ENCODE measurements at regions not wholly inside any gene's neighbourhood (a gene's known extent, or its start where the extent isn't known, plus 50 kb on each side); places are given as distances from the start of the nearest gene placed in this dataset.
"Not testable (repeated sequence)": the region's sequence is repeated elsewhere in the genome, so short reads cannot be mapped to it uniquely, and the experiment has no call there.

DNA sequence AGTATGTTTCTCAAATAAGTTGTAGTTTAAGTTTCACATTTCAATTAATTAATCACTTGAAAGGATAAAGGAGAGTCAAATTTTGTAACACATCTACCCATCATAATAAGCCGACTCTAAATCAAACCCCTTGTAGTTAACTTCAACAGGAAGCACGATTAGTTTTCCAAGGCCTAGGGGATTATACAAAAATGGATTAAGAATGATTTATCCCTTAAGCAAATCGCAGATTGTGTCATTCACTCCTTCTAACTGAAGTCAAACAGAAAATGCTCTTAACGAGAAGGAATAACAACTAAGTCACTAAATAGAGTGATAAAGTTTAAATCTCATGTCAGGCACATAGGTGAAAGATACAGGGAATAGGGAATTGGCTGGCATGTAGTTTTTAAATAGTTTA, 792.8 kb downstream of the ZPLD1 start:
- H3F3A ChIP-seq (ENCODE audit: insufficient read depth, low read length) = no peaks in the 10 kb centered on the region
- no peaks in the 10 kb centered on the region for H3K36me3 ChIP-seq (replicated peaks; ENCODE audit: insufficient read depth, low read length)
- H2AFZ ChIP-seq (ENCODE audit: low read length) = no peak overlapping the region
- no peak overlapping the region for H3K4me2 ChIP-seq (ENCODE audit: low read depth, low read length)
- H3K9me3 ChIP-seq (replicated peaks; ENCODE audit: insufficient read depth, low read length) = no peaks in the 10 kb centered on the region
- H3K27me3 ChIP-seq (replicated peaks; ENCODE audit: insufficient read depth, low read length) = no peaks in the 10 kb centered on the region
- no peak for DNase-seq
- no peaks in the 10 kb centered on the region for H3K79me2 ChIP-seq (ENCODE audit: low read length)
- H3K4me3 ChIP-seq (ENCODE audit: low read length) = no peak overlapping the region
- TF ChIP-seq, protein P1, sequence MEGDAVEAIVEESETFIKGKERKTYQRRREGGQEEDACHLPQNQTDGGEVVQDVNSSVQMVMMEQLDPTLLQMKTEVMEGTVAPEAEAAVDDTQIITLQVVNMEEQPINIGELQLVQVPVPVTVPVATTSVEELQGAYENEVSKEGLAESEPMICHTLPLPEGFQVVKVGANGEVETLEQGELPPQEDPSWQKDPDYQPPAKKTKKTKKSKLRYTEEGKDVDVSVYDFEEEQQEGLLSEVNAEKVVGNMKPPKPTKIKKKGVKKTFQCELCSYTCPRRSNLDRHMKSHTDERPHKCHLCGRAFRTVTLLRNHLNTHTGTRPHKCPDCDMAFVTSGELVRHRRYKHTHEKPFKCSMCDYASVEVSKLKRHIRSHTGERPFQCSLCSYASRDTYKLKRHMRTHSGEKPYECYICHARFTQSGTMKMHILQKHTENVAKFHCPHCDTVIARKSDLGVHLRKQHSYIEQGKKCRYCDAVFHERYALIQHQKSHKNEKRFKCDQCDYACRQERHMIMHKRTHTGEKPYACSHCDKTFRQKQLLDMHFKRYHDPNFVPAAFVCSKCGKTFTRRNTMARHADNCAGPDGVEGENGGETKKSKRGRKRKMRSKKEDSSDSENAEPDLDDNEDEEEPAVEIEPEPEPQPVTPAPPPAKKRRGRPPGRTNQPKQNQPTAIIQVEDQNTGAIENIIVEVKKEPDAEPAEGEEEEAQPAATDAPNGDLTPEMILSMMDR (IDR thresholded peaks at IDR 0.05; ENCODE audit: low read length) = no peak
- TF ChIP-seq EZH2phosphoT487 (IDR thresholded peaks at IDR 0.05; ENCODE audit: low read length) = no peak
- TF ChIP-seq EZH2 (optimal IDR thresholded peaks at IDR 0.05; ENCODE audit: low read depth, low read length) = no peak
- H3K9ac ChIP-seq (ENCODE audit: low read length) = no peak overlapping the region
- no peaks in the 10 kb centered on the region for H3K4me1 ChIP-seq (ENCODE audit: low read length)
- H3K27ac ChIP-seq (ENCODE audit: low read length) = no peak overlapping the region
- no peaks in the 10 kb centered on the region for H4K20me1 ChIP-seq (ENCODE audit: insufficient read depth, low read length)
- no peaks in the 10 kb centered on the region for H3K9me2 ChIP-seq (replicated peaks; ENCODE audit: insufficient read depth, low read length)

- TF ChIP-seq EZH2phosphoT487 (IDR thresholded peaks at IDR 0.05; ENCODE audit: low read length) (no peak), EZH2 (optimal IDR thresholded peaks at IDR 0.05; ENCODE audit: low read depth, low read length) (no peak)
- TF ChIP-seq, protein P1 (IDR thresholded peaks at IDR 0.05; ENCODE audit: low read length) = no peak
- Histone ChIP-seq H3K79me2 (ENCODE audit: low read length) (no peaks in the 10 kb centered on the region), H3F3A (ENCODE audit: insufficient read depth, low read length) (no peaks in the 10 kb centered on the region), H3K9me2 (replicated peaks; ENCODE audit: insufficient read depth, low read length) (no peaks in the 10 kb centered on the region), H3K4me2 (ENCODE audit: low read depth, low read length) (no peak overlapping the region), H4K20me1 (ENCODE audit: insufficient read depth, low read length) (no peaks in the 10 kb centered on the region), H3K9ac (ENCODE audit: low read length) (no peak overlapping the region), H3K36me3 (replicated peaks; ENCODE audit: insufficient read depth, low read length) (no peaks in the 10 kb centered on the region), H3K4me1 (ENCODE audit: low read length) (0 out of 2 replicates have a peak, but pooled peaks cover 11% of the 10 kb centered on the region), H2AFZ (ENCODE audit: low read length) (no peak overlapping the region), H3K27ac (ENCODE audit: low read length) (no peak overlapping the region), H3K27me3 (replicated peaks; ENCODE audit: insufficient read depth, low read length) (no peaks in the 10 kb centered on the region), H3K4me3 (ENCODE audit: low read length) (no peak overlapping the region), H3K9me3 (replicated peaks; ENCODE audit: insufficient read depth, low read length) (no peaks in the 10 kb centered on the region)
- peak; percentile 6 for DNase-seq
Observed at GRCh38 chr3:103247459-103247858, 812.6 kb downstream of the ZPLD1 start.

DNA sequence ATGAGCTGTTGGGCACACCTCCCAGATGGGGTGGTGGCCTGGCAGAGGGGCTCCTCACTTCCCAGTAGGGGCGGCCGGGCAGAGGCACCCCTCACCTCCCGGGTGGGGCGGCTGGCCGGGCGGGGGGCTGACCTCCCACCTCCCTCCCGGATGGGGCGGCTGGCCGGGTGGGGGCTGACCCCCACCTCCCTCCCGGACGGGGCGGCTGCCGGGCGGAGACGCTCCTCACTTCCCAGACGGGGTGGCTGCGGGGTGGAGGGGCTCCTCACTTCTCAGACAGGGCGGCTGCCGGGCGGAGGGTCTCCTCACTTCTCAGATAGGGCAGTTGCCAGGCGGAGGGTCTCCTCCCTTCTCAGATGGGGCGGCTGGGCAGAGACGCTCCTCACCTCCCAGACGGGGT, 820.0 kb downstream of the ZPLD1 start:
- not testable (repeated sequence) for H3F3A ChIP-seq (ENCODE audit: insufficient read depth, low read length); H3K27me3 ChIP-seq (replicated peaks; ENCODE audit: insufficient read depth, low read length); H3K36me3 ChIP-seq (replicated peaks; ENCODE audit: insufficient read depth, low read length); H3K79me2 ChIP-seq (ENCODE audit: low read length); H3K4me1 ChIP-seq (ENCODE audit: low read length); H3K27ac ChIP-seq (ENCODE audit: low read length); H3K9me2 ChIP-seq (replicated peaks; ENCODE audit: insufficient read depth, low read length); H4K20me1 ChIP-seq (ENCODE audit: insufficient read depth, low read length); H3K4me2 ChIP-seq (ENCODE audit: low read depth, low read length); H2AFZ ChIP-seq (ENCODE audit: low read length); H3K9ac ChIP-seq (ENCODE audit: low read length); DNase-seq; H3K9me3 ChIP-seq (replicated peaks; ENCODE audit: insufficient read depth, low read length); H3K4me3 ChIP-seq (ENCODE audit: low read length)

GRCh38 chr3:103269287-103269686, 834.5 kb downstream of the ZPLD1 start:
- no peaks in the 10 kb centered on the region for H3K79me2 ChIP-seq (ENCODE audit: low read length)
- no peak overlapping the region for H3K9ac ChIP-seq (ENCODE audit: low read length)
- no peak for DNase-seq
- no peaks in the 10 kb centered on the region for H3K9me2 ChIP-seq (replicated peaks; ENCODE audit: insufficient read depth, low read length)
- no peak overlapping the region for H2AFZ ChIP-seq (ENCODE audit: low read length)
- TF ChIP-seq EZH2phosphoT487 (IDR thresholded peaks at IDR 0.05; ENCODE audit: low read length) (no peak), EZH2 (optimal IDR thresholded peaks at IDR 0.05; ENCODE audit: low read depth, low read length) (no peak)
- TF ChIP-seq, protein P1 (IDR thresholded peaks at IDR 0.05; ENCODE audit: low read length) = no peak
- H3K27me3 ChIP-seq (replicated peaks; ENCODE audit: insufficient read depth, low read length) = no peaks in the 10 kb centered on the region
- no peaks in the 10 kb centered on the region for H3K4me1 ChIP-seq (ENCODE audit: low read length)
- H4K20me1 ChIP-seq (ENCODE audit: insufficient read depth, low read length) = no peaks in the 10 kb centered on the region
- H3K4me2 ChIP-seq (ENCODE audit: low read depth, low read length) = no peak overlapping the region
- no peak overlapping the region for H3K27ac ChIP-seq (ENCODE audit: low read length)
- H3K36me3 ChIP-seq (replicated peaks; ENCODE audit: insufficient read depth, low read length) = no peaks in the 10 kb centered on the region
- no peaks in the 10 kb centered on the region for H3K9me3 ChIP-seq (replicated peaks; ENCODE audit: insufficient read depth, low read length)
- H3K4me3 ChIP-seq (ENCODE audit: low read length) = no peak overlapping the region
- H3F3A ChIP-seq (ENCODE audit: insufficient read depth, low read length) = no peaks in the 10 kb centered on the region

Data from MM.1S (cell line).